H9 (cell line): ENCODE measurements at regions not wholly inside any gene's neighbourhood (a gene's known extent, or its start where the extent isn't known, plus 50 kb on each side); places are given as distances from the start of the nearest gene placed in this dataset.
"Not testable (repeated sequence)": the region's sequence is repeated elsewhere in the genome, so short reads cannot be mapped to it uniquely, and the experiment has no call there.

ENCODE experiments used
- DNase-seq: peaks from one replicate; pipeline ENCODE4 v3.0.0-alpha.2; 2017
- H2AFZ ChIP-seq: one replicate; pipeline ENCODE4 v1.6.1; 2013; ENCODE audit warnings: mild to moderate bottlenecking, low read length, control low read depth, moderate library complexity
- H2AK5ac ChIP-seq: 2 replicates; pipeline ENCODE4 v1.6.1; 2013; ENCODE audit warnings: low read length, control low read depth, mixed read lengths; ENCODE audit not compliant: insufficient read length
- H2BK120ac ChIP-seq: one replicate; pipeline ENCODE4 v1.6.1; 2013; ENCODE audit warnings: low read depth, mild to moderate bottlenecking, low read length, control low read depth, inconsistent platforms; ENCODE audit not compliant: poor library complexity, severe bottlenecking
- H2BK12ac ChIP-seq: 2 replicates; pipeline ENCODE4 v1.6.1; 2013; ENCODE audit warnings: low read length, control low read depth, mixed read lengths, low read depth; ENCODE audit not compliant: insufficient read length
- H2BK15ac ChIP-seq: 2 replicates; pipeline ENCODE4 v1.6.1; 2013; ENCODE audit warnings: low read depth, low read length, control low read depth
- H2BK20ac ChIP-seq: one replicate; pipeline ENCODE4 v1.6.1; 2013; ENCODE audit warnings: low read depth, mild to moderate bottlenecking, low read length, control low read depth, inconsistent platforms; ENCODE audit not compliant: poor library complexity, severe bottlenecking
- H2BK5ac ChIP-seq: 2 replicates; pipeline ENCODE4 v1.6.1; 2013; ENCODE audit warnings: low read length, control low read depth, mixed read lengths; ENCODE audit not compliant: insufficient read length
- H3K14ac ChIP-seq: 2 replicates; pipeline ENCODE4 v1.6.1; 2013; ENCODE audit warnings: low read length, control low read depth; ENCODE audit not compliant: insufficient read depth
- H3K18ac ChIP-seq: 2 replicates; pipeline ENCODE4 v1.6.1; 2013; ENCODE audit warnings: low read depth, mild to moderate bottlenecking, mixed read lengths, low read length, control low read depth; ENCODE audit not compliant: insufficient read length
- H3K23ac ChIP-seq: 2 replicates; pipeline ENCODE4 v1.6.1; 2013; ENCODE audit warnings: low read length, control low read depth, mixed read lengths, low read depth; ENCODE audit not compliant: insufficient read length
- H3K23me2 ChIP-seq: 2 replicates; pipeline ENCODE4 v1.6.1; 2013; ENCODE audit warnings: low read depth, mild to moderate bottlenecking, mixed read lengths, low read length, control low read depth; ENCODE audit not compliant: insufficient read length, poor library complexity, severe bottlenecking
- H3K27ac ChIP-seq: 2 replicates; pipeline ENCODE4 v1.5.1; 2013; ENCODE audit warnings: low read length, control low read depth, mixed read lengths, low read depth; ENCODE audit not compliant: insufficient read length
- H3K27me3 ChIP-seq: 2 replicates; pipeline ENCODE4 v1.6.1; 2013; ENCODE audit warnings: low read length, control low read depth, inconsistent platforms; ENCODE audit not compliant: insufficient read depth
- H3K4ac ChIP-seq: 2 replicates; pipeline ENCODE4 v1.6.1; 2013; ENCODE audit warnings: low read depth, mild to moderate bottlenecking, control low read depth, inconsistent platforms, low read length, moderate library complexity
- H3K4me1 ChIP-seq: 2 replicates; pipeline ENCODE4 v1.6.1; 2013; ENCODE audit warnings: low read length, control low read depth, inconsistent platforms; ENCODE audit not compliant: insufficient read depth
- H3K4me2 ChIP-seq: 2 replicates; pipeline ENCODE4 v1.6.1; 2013; ENCODE audit warnings: low read length, control low read depth, mixed read lengths; ENCODE audit not compliant: insufficient read length, insufficient read depth
- H3K56ac ChIP-seq: 2 replicates; pipeline ENCODE4 v1.6.1; 2013; ENCODE audit warnings: low read depth, mild to moderate bottlenecking, mixed read lengths, low read length, control low read depth; ENCODE audit not compliant: insufficient read length
- H3K79me1 ChIP-seq: 2 replicates; pipeline ENCODE4 v1.6.1; 2013; ENCODE audit warnings: low read depth, mild to moderate bottlenecking, moderate library complexity, low read length, control low read depth, inconsistent platforms; ENCODE audit not compliant: insufficient read depth, poor library complexity, severe bottlenecking
- H3K79me2 ChIP-seq: 2 replicates; pipeline ENCODE4 v1.6.1; 2013; ENCODE audit warnings: low read length, control low read depth, inconsistent platforms; ENCODE audit not compliant: insufficient read depth
- H3K9ac ChIP-seq: 2 replicates; pipeline ENCODE4 v1.6.1; 2013; ENCODE audit warnings: low read length, control low read depth, mixed read lengths; ENCODE audit not compliant: insufficient read length; ENCODE audit errors: extremely low read depth
- H3K9me3 ChIP-seq: one replicate; pipeline ENCODE4 v1.6.1; 2013; ENCODE audit warnings: low read depth, low read length, inconsistent platforms; ENCODE audit not compliant: control insufficient read depth
- H3T11ph ChIP-seq: one replicate; pipeline ENCODE4 v1.6.1; 2013; ENCODE audit warnings: mild to moderate bottlenecking, low read length, control low read depth, inconsistent platforms
- H4K20me1 ChIP-seq: one replicate; pipeline ENCODE4 v1.6.1; 2013; ENCODE audit not compliant: control insufficient read depth, insufficient read length, insufficient read depth
- H4K5ac ChIP-seq: 2 replicates; pipeline ENCODE4 v1.6.1; 2013; ENCODE audit warnings: low read depth, mild to moderate bottlenecking, mixed read lengths, low read length, control low read depth; ENCODE audit not compliant: insufficient read length
- H4K8ac ChIP-seq: replicated peaks from 2 replicates; pipeline ENCODE4 v1.6.1; 2013; ENCODE audit warnings: low read length, control low read depth, mixed read lengths, low read depth; ENCODE audit not compliant: insufficient read length
- H4K91ac ChIP-seq: 2 replicates; pipeline ENCODE4 v1.6.1; 2013; ENCODE audit warnings: low read depth, mild to moderate bottlenecking, moderate library complexity, mixed read lengths, low read length, control low read depth; ENCODE audit not compliant: insufficient read length
- H3K27ac Mint-ChIP-seq, 3 experiments: 2 replicates in 2 of 3; 3 replicates in 1 of 3; pipeline ENCODE4 v1.8.0; 2020 to 2021; ENCODE audit warnings: mixed read lengths in 3 of 3, mild to moderate bottlenecking in 1 of 3, moderate library complexity in 1 of 3
- H3K27me3 Mint-ChIP-seq: 2 replicates; pipeline ENCODE4 v1.8.0; 2021; ENCODE audit warnings: low read depth, mild to moderate bottlenecking, moderate library complexity, mixed read lengths
- H3K36me3 Mint-ChIP-seq, 3 experiments: 2 replicates in 2 of 3; 3 replicates in 1 of 3; pipeline ENCODE4 v1.8.0; 2020 to 2021; ENCODE audit warnings: low read depth in 3 of 3, mixed read lengths in 3 of 3; ENCODE audit not compliant: insufficient read depth in 1 of 3
- H3K4me1 Mint-ChIP-seq, 2 experiments: 2 replicates each; pipeline ENCODE4 v1.8.0; 2020; ENCODE audit warnings: mixed read lengths in 2 of 2
- H3K4me3 Mint-ChIP-seq, 2 experiments: 2 replicates in 1 of 2; 3 replicates in 1 of 2; pipeline ENCODE4 v1.8.0; 2020 to 2021; ENCODE audit warnings: mild to moderate bottlenecking in 2 of 2, mixed read lengths in 2 of 2, moderate library complexity in 1 of 2
- H3K9me3 Mint-ChIP-seq, 2 experiments: 2 replicates in 1 of 2; 3 replicates in 1 of 2; pipeline ENCODE4 v1.8.0; 2020; ENCODE audit warnings: mild to moderate bottlenecking in 2 of 2, mixed read lengths in 2 of 2, moderate library complexity in 1 of 2
- CTCF ChIP-seq: fragments of 200-600 bp; sonication (generic); conservative IDR thresholded peaks from 3 replicates; pipeline ENCODE4 v1.8.0; 2021; ENCODE audit warnings: antibody characterized with exemption, mild to moderate bottlenecking
- WGBS: extraction: QIAGEN DNeasy Blood & Tissue Kit; methylation state at CpG from one replicate; pipeline ENCODE4 v1.1.7; 2013; ENCODE audit warnings: missing lambda C conversion rate, low lambda C conversion rate, mixed read lengths; ENCODE audit not compliant: insufficient read length; ENCODE audit errors: extremely low coverage; 5-methylcytosine and 5-hydroxymethylcytosine counted together

GRCh38 chr3:29181872-29182271 is 99.0 kb upstream of the RBMS3 start:
- no peak for DNase-seq
- H2BK15ac ChIP-seq = no peak overlapping the region
- no peaks in the 10 kb centered on the region for H3K79me1 ChIP-seq
- H2BK12ac ChIP-seq = no peak overlapping the region
- H4K20me1 ChIP-seq = no peaks in the 10 kb centered on the region
- H3K27me3 ChIP-seq = no peaks in the 10 kb centered on the region
- H3T11ph ChIP-seq = no peak overlapping the region
- no peaks in the 10 kb centered on the region for H3K27me3 Mint-ChIP-seq
- no peaks in the 10 kb centered on the region for H3K4me1 ChIP-seq
- no peak overlapping the region for H3K27ac Mint-ChIP-seq
- WGBS = no CpG with 5 or more reads among the region's 1 CpG
- no peaks in the 10 kb centered on the region for H3K79me2 ChIP-seq
- H3K9me3 ChIP-seq = no peaks in the 10 kb centered on the region
- no peak overlapping the region for H3K56ac ChIP-seq
- no peaks in the 10 kb centered on the region for H3K9me3 Mint-ChIP-seq
- H4K8ac ChIP-seq = no peak overlapping the region
- no peak overlapping the region for H3K23ac ChIP-seq
- no peak overlapping the region for H2BK20ac ChIP-seq
- no peak overlapping the region for H3K4me2 ChIP-seq
- H3K4me3 Mint-ChIP-seq = no peak overlapping the region
- no peak overlapping the region for H4K91ac ChIP-seq
- peaks cover 8 to 10% of the 10 kb centered on the region in 2 experiments for H3K4me1 Mint-ChIP-seq
- no peak overlapping the region for H4K5ac ChIP-seq
- no peak overlapping the region for H3K9ac ChIP-seq
- no peak overlapping the region for H3K18ac ChIP-seq
- no peaks in the 10 kb centered on the region for H3K23me2 ChIP-seq
- H2BK120ac ChIP-seq = no peak overlapping the region
- H3K4ac ChIP-seq = no peak overlapping the region
- no peaks in the 10 kb centered on the region for H3K36me3 Mint-ChIP-seq
- H2AFZ ChIP-seq = no peak overlapping the region
- H3K27ac ChIP-seq = no peak overlapping the region
- H2AK5ac ChIP-seq = no peak overlapping the region
- H3K14ac ChIP-seq = no peak overlapping the region
- no peak overlapping the region for H2BK5ac ChIP-seq
- TF ChIP-seq CTCF = no peak

- not testable (repeated sequence) for H3K36me3 Mint-ChIP-seq, H2BK120ac ChIP-seq, H2BK15ac ChIP-seq, H2AFZ ChIP-seq, H3K4ac ChIP-seq, H3K4me3 Mint-ChIP-seq, H3K79me2 ChIP-seq, H3K4me2 ChIP-seq, H2BK5ac ChIP-seq, H3K27ac ChIP-seq, H4K8ac ChIP-seq, H3K23ac ChIP-seq, H3K4me1 Mint-ChIP-seq, H4K5ac ChIP-seq, H3K9ac ChIP-seq, H4K91ac ChIP-seq, H3K9me3 ChIP-seq, H2BK12ac ChIP-seq, H3K18ac ChIP-seq, H3K79me1 ChIP-seq, H3K9me3 Mint-ChIP-seq, H3K23me2 ChIP-seq, H3K27me3 Mint-ChIP-seq, DNase-seq, H3T11ph ChIP-seq, H2BK20ac ChIP-seq, H3K27ac Mint-ChIP-seq, H3K4me1 ChIP-seq, H3K14ac ChIP-seq, H3K56ac ChIP-seq, H2AK5ac ChIP-seq, H4K20me1 ChIP-seq, H3K27me3 ChIP-seq
- no CpG with 5 or more reads among the region's 3 CpGs for WGBS
Measured at GRCh38 chr3:29182828-29183227, 98.0 kb upstream of the RBMS3 start.
